ENCODE measurements at regions not wholly inside any gene's neighbourhood (a gene's known extent, or its start where the extent isn't known, plus 50 kb on each side); places are given as distances from the start of the nearest gene placed in this dataset.
"Not testable (repeated sequence)": the region's sequence is repeated elsewhere in the genome, so short reads cannot be mapped to it uniquely, and the experiment has no call there.

GRCh38 chr22:49674479-49675050 lies 153.1 kb downstream of the BRD1 start:
- no peak for DNase-seq

GRCh38 chr22:49673048-49673447 lies 154.6 kb downstream of the BRD1 start:
- no peak for DNase-seq

- DNase-seq: no peak
These were observed 155.6 kb downstream of the BRD1 start for GRCh38 chr22:49672014-49672516.

- no peak for DNase-seq
These were observed 156.2 kb downstream of the BRD1 start for GRCh38 chr22:49671331-49672013.

GRCh38 chr22:49670456-49671330 lies 157.0 kb downstream of the BRD1 start:
- peak; percentile 47 for DNase-seq

GRCh38 chr22:49669969-49670455 lies 157.7 kb downstream of the BRD1 start:
- DNase-seq: peak; percentile 45

GRCh38 chr22:49669427-49669968 lies 158.2 kb downstream of the BRD1 start:
- DNase-seq: not testable (repeated sequence)

- no peak for DNase-seq
These were observed 159.3 kb downstream of the BRD1 start for GRCh38 chr22:49668402-49668801.

- DNase-seq: peak; percentile 58
These were observed 160.4 kb downstream of the BRD1 start for GRCh38 chr22:49667236-49667635.

- DNase-seq: no peak
These were observed 161.4 kb downstream of the BRD1 start for GRCh38 chr22:49666146-49666809.

GRCh38 chr22:49664891-49665290 lies 162.8 kb downstream of the BRD1 start:
- DNase-seq: no peak

GRCh38 chr22:49664371-49664881 lies 163.2 kb downstream of the BRD1 start:
- DNase-seq: no peak

GRCh38 chr22:49663823-49664222 lies 163.8 kb downstream of the BRD1 start:
- DNase-seq: no peak

- no peak for DNase-seq
These were observed 164.4 kb downstream of the BRD1 start for GRCh38 chr22:49663311-49663711.

GRCh38 chr22:49662681-49663080 lies 165.0 kb downstream of the BRD1 start:
- no peak for DNase-seq

GRCh38 chr22:49660794-49661781 lies 166.6 kb downstream of the BRD1 start:
- DNase-seq: no peak

GRCh38 chr22:49660321-49660720 lies 167.4 kb downstream of the BRD1 start:
- no peak for DNase-seq

- no peak for DNase-seq
These were observed 167.8 kb downstream of the BRD1 start for GRCh38 chr22:49659924-49660315.

- DNase-seq: no peak
These were observed 168.3 kb downstream of the BRD1 start for GRCh38 chr22:49659281-49659923.

- no peak for DNase-seq
These were observed 168.8 kb downstream of the BRD1 start for GRCh38 chr22:49658902-49659280.

All from CD4-positive, alpha-beta T cell treated with Interleukin-17A for 4 hours (primary cell).